Mesenchymal stem cell (in vitro differentiated cells and primary cell): ENCODE measurements at regions not wholly inside any gene's neighbourhood (a gene's known extent, or its start where the extent isn't known, plus 50 kb on each side); places are given as distances from the start of the nearest gene placed in this dataset.

Experiments
- DNase-seq: peaks from one replicate; pipeline ENCODE4 v3.0.0-alpha.2; 2013
- H2AFZ ChIP-seq: one replicate; pipeline ENCODE4 v1.6.1; 2013; ENCODE audit warnings: low read depth, mild to moderate bottlenecking, control low read depth, inconsistent platforms, low read length, moderate library complexity
- H2AK5ac ChIP-seq: 2 replicates; pipeline ENCODE4 v1.6.1; 2013; ENCODE audit warnings: low read length, moderate library complexity, mild to moderate bottlenecking, inconsistent platforms; ENCODE audit not compliant: severe bottlenecking
- H2BK120ac ChIP-seq: one replicate; pipeline ENCODE4 v1.6.1; 2013; ENCODE audit warnings: low read depth, mild to moderate bottlenecking, inconsistent platforms, low read length, moderate library complexity
- H2BK12ac ChIP-seq, 2 experiments: one replicate each; pipeline ENCODE4 v1.6.1; 2013; ENCODE audit warnings: inconsistent platforms in 2 of 2, low read length in 2 of 2, mild to moderate bottlenecking in 2 of 2, moderate library complexity in 2 of 2, control low read depth in 1 of 2
- H2BK15ac ChIP-seq: one replicate; pipeline ENCODE4 v1.6.1; 2013; ENCODE audit warnings: mild to moderate bottlenecking, low read depth, inconsistent platforms; ENCODE audit not compliant: poor library complexity, severe bottlenecking
- H2BK5ac ChIP-seq: 2 replicates; pipeline ENCODE4 v1.6.1; 2013; ENCODE audit warnings: low read depth, mild to moderate bottlenecking, low read length, control low read depth, inconsistent platforms; ENCODE audit not compliant: poor library complexity, severe bottlenecking
- H3K14ac ChIP-seq, 2 experiments: one replicate each; pipeline ENCODE4 v1.6.1; 2013; ENCODE audit warnings: inconsistent platforms in 2 of 2, low read length in 2 of 2, control low read depth in 1 of 2, mild to moderate bottlenecking in 1 of 2, moderate library complexity in 1 of 2
- H3K18ac ChIP-seq, 2 experiments: one replicate each; pipeline ENCODE4 v1.6.1; 2013; ENCODE audit warnings: inconsistent platforms in 2 of 2, low read length in 2 of 2, control low read depth in 1 of 2, low read depth in 1 of 2, mild to moderate bottlenecking in 1 of 2
- H3K23ac ChIP-seq, 2 experiments: one replicate each; pipeline ENCODE4 v1.6.1; 2013; ENCODE audit warnings: inconsistent platforms in 2 of 2, low read length in 2 of 2, mild to moderate bottlenecking in 2 of 2, moderate library complexity in 2 of 2, control low read depth in 1 of 2
- H3K27ac ChIP-seq: 2 replicates; pipeline ENCODE4 v1.5.1; 2013; ENCODE audit warnings: mild to moderate bottlenecking, moderate library complexity, low read length, control low read depth, inconsistent platforms; ENCODE audit not compliant: poor library complexity, severe bottlenecking
- H3K27me3 ChIP-seq, 2 experiments: 2 replicates each; pipeline versions ENCODE4 v1.6.1 to v1.7.0; 2013; ENCODE audit warnings: low read length in 2 of 2, mild to moderate bottlenecking in 2 of 2, moderate library complexity in 2 of 2, control low read depth in 1 of 2, inconsistent platforms in 1 of 2; ENCODE audit not compliant: control insufficient read depth in 1 of 2, insufficient read depth in 1 of 2
- H3K36me3 ChIP-seq, 2 experiments: 2 replicates each; pipeline versions ENCODE4 v1.6.1 to v1.7.0; 2013; ENCODE audit warnings: low read length in 2 of 2, control low read depth in 1 of 2, inconsistent platforms in 1 of 2, low read depth in 1 of 2, mild to moderate bottlenecking in 1 of 2; ENCODE audit not compliant: insufficient read depth in 2 of 2, control insufficient read depth in 1 of 2
- H3K4ac ChIP-seq, 2 experiments: one replicate each; pipeline ENCODE4 v1.6.1; 2013; ENCODE audit warnings: inconsistent platforms in 2 of 2, low read length in 2 of 2, mild to moderate bottlenecking in 2 of 2, moderate library complexity in 2 of 2, control low read depth in 1 of 2, low read depth in 1 of 2
- H3K4me1 ChIP-seq: 2 replicates; pipeline ENCODE4 v1.6.1; 2013; ENCODE audit warnings: low read depth, low read length, control low read depth; ENCODE audit not compliant: control insufficient read depth, insufficient read depth
- H3K4me2 ChIP-seq: 2 replicates; pipeline ENCODE4 v1.6.1; 2013; ENCODE audit warnings: low read length, mild to moderate bottlenecking, inconsistent platforms; ENCODE audit not compliant: poor library complexity, severe bottlenecking
- H3K4me3 ChIP-seq, 2 experiments: 2 replicates each; pipeline versions ENCODE4 v1.5.1 to v1.7.0; 2013; ENCODE audit warnings: low read length in 2 of 2, mild to moderate bottlenecking in 2 of 2, control low read depth in 1 of 2, low read depth in 1 of 2; ENCODE audit not compliant: insufficient read depth in 1 of 2
- H3K79me1 ChIP-seq: replicated peaks from 2 replicates; pipeline ENCODE4 v1.6.1; 2013; ENCODE audit warnings: mild to moderate bottlenecking, control low read depth, low read length, inconsistent platforms; ENCODE audit not compliant: poor library complexity, severe bottlenecking
- H3K9ac ChIP-seq: 2 replicates; pipeline ENCODE4 v1.7.0; 2013; ENCODE audit warnings: mild to moderate bottlenecking, low read length, moderate library complexity
- H3K9me3 ChIP-seq: 2 replicates; pipeline ENCODE4 v1.7.0; 2013; ENCODE audit warnings: mild to moderate bottlenecking, low read length; ENCODE audit not compliant: control insufficient read depth
- H4K8ac ChIP-seq: one replicate; pipeline ENCODE4 v1.6.1; 2013; ENCODE audit warnings: inconsistent platforms, mild to moderate bottlenecking, low read length, moderate library complexity
- H4K91ac ChIP-seq: one replicate; pipeline ENCODE4 v1.6.1; 2013; ENCODE audit warnings: mild to moderate bottlenecking, low read length, inconsistent platforms
- WGBS: methylation state at CpG from one replicate; pipeline ENCODE4 v1.1.7; 2013; ENCODE audit warnings: mixed read lengths; 5-methylcytosine and 5-hydroxymethylcytosine counted together

GRCh38 chr14:56002876-56003625 lies 115.2 kb upstream of the PELI2 start:
- Histone ChIP-seq H4K91ac (no peak overlapping the region), H3K27me3 (no peaks in the 10 kb centered on the region), H2BK12ac (peak overlapping the region in 1 of 2 experiments; percentile 42), H4K8ac (no peak overlapping the region), H3K4me2 (no peak overlapping the region), H3K27ac (no peak overlapping the region), H2BK15ac (no peak overlapping the region), H2BK5ac (no peak overlapping the region), H3K14ac (no peak overlapping the region), H3K9ac (no peak overlapping the region), H3K23ac (no peak overlapping the region), H2AK5ac (peak overlapping the region; percentile 52), H2AFZ (no peak overlapping the region), H3K9me3 (no peaks in the 10 kb centered on the region), H3K79me1 (no peaks in the 10 kb centered on the region), H3K4me1 (peaks cover 11% of the 10 kb centered on the region), H3K36me3 (no peaks in the 10 kb centered on the region), H2BK120ac (no peak overlapping the region), H3K4ac (no peak overlapping the region), H3K18ac (no peak overlapping the region), H3K4me3 (no peak overlapping the region)
- 93% methylated on average over 5 of the region's 11 CpGs for WGBS
- no peak for DNase-seq

- Histone ChIP-seq H3K27me3 (no peaks in the 10 kb centered on the region), H3K4me3 (peak overlapping the region in 1 of 2 experiments; percentile 76), H3K18ac (no peak overlapping the region), H3K79me1 (no peaks in the 10 kb centered on the region), H3K23ac (no peak overlapping the region), H2AK5ac (no peak overlapping the region), H3K14ac (no peak overlapping the region), H3K4me2 (no peak overlapping the region), H3K36me3 (no peaks in the 10 kb centered on the region), H2AFZ (no peak overlapping the region), H2BK12ac (no peak overlapping the region), H4K91ac (no peak overlapping the region), H2BK120ac (no peak overlapping the region), H3K4ac (no peak overlapping the region), H4K8ac (no peak overlapping the region), H3K4me1 (peaks cover 11% of the 10 kb centered on the region), H2BK15ac (no peak overlapping the region), H3K9ac (peak overlapping the region; percentile 98), H2BK5ac (no peak overlapping the region), H3K27ac (peak overlapping the region; percentile 99), H3K9me3 (peaks cover under 1% of the 10 kb centered on the region)
- 96% methylated on average over 2 of the region's 3 CpGs for WGBS
- no peak for DNase-seq
Observed at GRCh38 chr14:56004323-56004722, 113.9 kb upstream of the PELI2 start.

- Histone ChIP-seq H3K4ac (no peak overlapping the region), H3K9me3 (peaks cover 3% of the 10 kb centered on the region), H2BK12ac (no peak overlapping the region), H2BK15ac (no peak overlapping the region), H4K8ac (no peak overlapping the region), H3K79me1 (no peaks in the 10 kb centered on the region), H3K9ac (peak overlapping the region; percentile 98), H3K4me2 (peak overlapping the region; percentile 95), H4K91ac (no peak overlapping the region), H3K14ac (no peak overlapping the region), H3K27ac (peak overlapping the region; percentile 99), H3K27me3 (no peaks in the 10 kb centered on the region), H3K36me3 (no peaks in the 10 kb centered on the region), H2AFZ (no peak overlapping the region), H3K23ac (no peak overlapping the region), H3K4me3 (peak overlapping the region in 1 of 2 experiments; percentile 76), H2BK120ac (no peak overlapping the region), H2AK5ac (no peak overlapping the region), H3K4me1 (peaks cover 11% of the 10 kb centered on the region), H2BK5ac (peak overlapping the region; percentile 35), H3K18ac (peak overlapping the region in 1 of 2 experiments; percentile 7)
- 30% methylated on average over 11 of the region's 14 CpGs for WGBS
- DNase-seq, result peak; percentile 90
Observed at GRCh38 chr14:56004786-56005185, 113.4 kb upstream of the PELI2 start.

GRCh38 chr14:56005191-56006053 lies 112.8 kb upstream of the PELI2 start:
- Histone ChIP-seq H3K4ac (no peak overlapping the region), H3K27me3 (no peaks in the 10 kb centered on the region), H3K9me3 (peaks cover 3% of the 10 kb centered on the region), H2AK5ac (no peak overlapping the region), H2BK12ac (no peak overlapping the region), H2AFZ (no peak overlapping the region), H2BK5ac (peak overlapping the region; percentile 85), H3K4me3 (peak overlapping the region in 1 of 2 experiments; percentile 76), H4K8ac (no peak overlapping the region), H3K4me2 (peak overlapping the region; percentile 95), H3K14ac (no peak overlapping the region), H3K4me1 (peaks cover 11% of the 10 kb centered on the region), H3K36me3 (no peaks in the 10 kb centered on the region), H4K91ac (no peak overlapping the region), H2BK120ac (no peak overlapping the region), H3K18ac (no peak overlapping the region), H3K23ac (no peak overlapping the region), H3K9ac (peak overlapping the region; percentile 98), H2BK15ac (peak overlapping the region; percentile 63), H3K79me1 (no peaks in the 10 kb centered on the region), H3K27ac (peak overlapping the region; percentile 99)
- peak; percentile 94 for DNase-seq
- 43% methylated on average over 11 of the region's 11 CpGs for WGBS
